K562 (cell line): ENCODE measurements at regions not wholly inside any gene's neighbourhood (a gene's known extent, or its start where the extent isn't known, plus 50 kb on each side); places are given as distances from the start of the nearest gene placed in this dataset.
A peak's percentile ranks its signal among the peaks of the same experiment; 100 is the strongest.

Experiments used
- ADNP ChIP-seq: fragments of 200-800 bp; sonication (Bioruptor generic); IDR thresholded peaks from 2 replicates; pipeline ENCODE4 v1.6.1; 2016; ENCODE audit warnings: missing genetic modification characterization, missing compliant biosample characterization
- CCNT2 ChIP-seq: IDR thresholded peaks from 2 replicates; pipeline ENCODE4 v1.6.1; 2011; ENCODE audit warnings: borderline replicate concordance, low read depth, mild to moderate bottlenecking, moderate library complexity, mixed read lengths, low read length; ENCODE audit not compliant: insufficient read length; ENCODE audit errors: extremely low read depth
- FOSL1 ChIP-seq: fragments of 200-800 bp; sonication (Bioruptor generic); conservative IDR thresholded peaks from 2 replicates; pipeline ENCODE4 v1.6.1; 2016; ENCODE audit warnings: missing genetic modification characterization, missing compliant biosample characterization
- FOXA1 ChIP-seq: fragments of 450-650 bp; IDR thresholded peaks from 2 replicates; pipeline ENCODE4 v1.6.1; 2016; ENCODE audit warnings: mild to moderate bottlenecking, borderline replicate concordance
- MNT ChIP-seq, 2 experiments: fragments of 450-650 bp; conservative IDR thresholded peaks; 2 replicates each; pipeline ENCODE4 v1.6.1; 2017; ENCODE audit warnings: mild to moderate bottlenecking in 2 of 2, moderate library complexity in 2 of 2
- MTA1 ChIP-seq: fragments of 450-650 bp; IDR thresholded peaks from 2 replicates; pipeline ENCODE4 v1.6.1; 2017; ENCODE audit warnings: borderline replicate concordance
- RAD21 ChIP-seq, 2 experiments: fragments of 250-450 bp in 1 of 2; fragments of 450-650 bp in 1 of 2; sonication (Bioruptor Pico) in 1 of 2; formaldehyde crosslinking in 1 of 2; IDR thresholded peaks in 1 of 2; conservative IDR thresholded peaks in 1 of 2; 2 replicates each; pipeline versions ENCODE4 v1.4.0 to v1.8.0; 2020 to 2022; ENCODE audit warnings: mild to moderate bottlenecking in 2 of 2, moderate library complexity in 1 of 2
- RBM17 ChIP-seq: fragments of 200-400 bp; formaldehyde crosslinking; IDR thresholded peaks from 2 replicates; pipeline ENCODE4 v1.6.1; 2017; ENCODE audit warnings: low read depth, mild to moderate bottlenecking, low read length, borderline replicate concordance
- SMAD3 ChIP-seq: fragments of 450-650 bp; formaldehyde crosslinking; conservative IDR thresholded peaks from 2 replicates; pipeline ENCODE4 v1.4.0; 2020; ENCODE audit warnings: mild to moderate bottlenecking
- SOX6 ChIP-seq: fragments of 450-650 bp; IDR thresholded peaks from 2 replicates; pipeline ENCODE4 v1.6.1; 2014; ENCODE audit warnings: mild to moderate bottlenecking
- SP2 ChIP-seq: IDR thresholded peaks from 2 replicates; pipeline ENCODE4 v1.6.1; 2011; ENCODE audit warnings: mild to moderate bottlenecking, low read depth, low read length, moderate library complexity; ENCODE audit not compliant: poor library complexity, severe bottlenecking; ENCODE audit errors: extremely low read depth
- TAF1 ChIP-seq: IDR thresholded peaks from 2 replicates; pipeline ENCODE4 v1.6.1; 2011; ENCODE audit warnings: mild to moderate bottlenecking, low read length, moderate library complexity; ENCODE audit not compliant: insufficient read depth, control insufficient read depth, severe bottlenecking; ENCODE audit errors: extremely low read depth
- ZFP91 ChIP-seq: sonication (generic); formaldehyde crosslinking; IDR thresholded peaks from 2 replicates; pipeline ENCODE4 v1.8.0; 2022; ENCODE audit warnings: mild to moderate bottlenecking, missing genetic modification reagents
- ZNF224 ChIP-seq: sonication (generic); formaldehyde crosslinking; IDR thresholded peaks from 2 replicates; pipeline ENCODE4 v1.8.0; 2022; ENCODE audit warnings: mild to moderate bottlenecking, missing genetic modification reagents
- ZNF609 ChIP-seq: sonication (generic); formaldehyde crosslinking; IDR thresholded peaks from 2 replicates; pipeline ENCODE4 v1.8.1; 2023; ENCODE audit warnings: missing genetic modification reagents, mild to moderate bottlenecking, borderline replicate concordance
- ZNF76 ChIP-seq: fragments of 250-450 bp; sonication (Bioruptor Pico); IDR thresholded peaks from 2 replicates; pipeline ENCODE4 v1.4.0; 2020; ENCODE audit warnings: mild to moderate bottlenecking, moderate library complexity, borderline replicate concordance
- ZNF780A ChIP-seq: fragments of 250-450 bp; sonication (Bioruptor Pico); IDR thresholded peaks from 2 replicates; pipeline ENCODE4 v1.5.0; 2021; ENCODE audit warnings: mild to moderate bottlenecking

GRCh38 chr4:105061136-105061696, 85.5 kb upstream of the TET2 start (continued):
- peak; percentile 66 for TF ChIP-seq SOX6
- no peak for TF ChIP-seq ADNP (tag)
- no peak for TF ChIP-seq ZFP91
- no peak for TF ChIP-seq RAD21 (CRISPR knock-in tag; conservative IDR thresholded peaks at IDR 0.05 in 1 of 2, IDR thresholded peaks at IDR 0.05 in 1 of 2)
- no peak for TF ChIP-seq CCNT2
- peak; percentile 42 for TF ChIP-seq FOSL1 (tag)
- TF ChIP-seq RBM17 = no peak
- no peak for TF ChIP-seq MNT (conservative IDR thresholded peaks at IDR 0.05)
- no peak for TF ChIP-seq FOXA1
- TF ChIP-seq MTA1 = no peak
- TF ChIP-seq TAF1 = no peak
- TF ChIP-seq ZNF780A = no peak
- no peak for TF ChIP-seq SMAD3 (CRISPR knock-in tag)
- no peak for TF ChIP-seq ZNF609
- no peak for TF ChIP-seq ZNF224 (CRISPR knock-in tag)
- TF ChIP-seq SP2 = no peak
- no peak for TF ChIP-seq ZNF76 (CRISPR knock-in tag)
